ENCODE measurements at regions not wholly inside any gene's neighbourhood (a gene's known extent, or its start where the extent isn't known, plus 50 kb on each side); places are given as distances from the start of the nearest gene placed in this dataset.

- ChIA-PET CTCF (no interaction called here), POLR2A (no interaction called here)
- no peaks in the 10 kb centered on the region for H3K36me3 Mint-ChIP-seq (ENCODE audit: low read depth)
- H3K4me3 Mint-ChIP-seq: no peak overlapping the region
- intact Hi-C loops (cut with micrococcal nuclease): no loop called here
- no peaks in the 10 kb centered on the region for H3K27me3 Mint-ChIP-seq
- DNase-seq (no peak), ATAC-seq (ENCODE audit: low read depth) (no peak)
- no peaks in the 10 kb centered on the region for H3K9me3 Mint-ChIP-seq
- TF ChIP-seq CTCF (IDR thresholded peaks at IDR 0.05): no peak
- H3K4me1 Mint-ChIP-seq: no peaks in the 10 kb centered on the region
- no peak overlapping the region for H3K27ac Mint-ChIP-seq
These were observed 587.5 kb upstream of the ADGRL2 start for GRCh38 chr1:81213279-81213678.

GRCh38 chr1:81209461-81209860 is 591.3 kb upstream of the ADGRL2 start:
- no peak for TF ChIP-seq CTCF (IDR thresholded peaks at IDR 0.05)
- H3K4me3 Mint-ChIP-seq: no peak overlapping the region
- H3K36me3 Mint-ChIP-seq (ENCODE audit: low read depth): no peaks in the 10 kb centered on the region
- POLR2A ChIA-PET: no interaction called here
- ATAC-seq (ENCODE audit: low read depth) (no peak), DNase-seq (no peak)
- no peaks in the 10 kb centered on the region for H3K27me3 Mint-ChIP-seq
- CTCF ChIA-PET: interaction anchor here (0.6 to 0.7 kb wide), 2 partner anchors 15 to 401 kb away, joined by 3 read pairs; no protein-coding TSS in a partner anchor
- H3K27ac Mint-ChIP-seq: no peak overlapping the region
- no peaks in the 10 kb centered on the region for H3K9me3 Mint-ChIP-seq
- no peaks in the 10 kb centered on the region for H3K4me1 Mint-ChIP-seq
- intact Hi-C loops (cut with micrococcal nuclease): no loop called here

- Mint-ChIP-seq H3K27ac (no peak overlapping the region), H3K4me3 (no peak overlapping the region), H3K4me1 (no peaks in the 10 kb centered on the region), H3K27me3 (no peaks in the 10 kb centered on the region), H3K36me3 (ENCODE audit: low read depth) (no peaks in the 10 kb centered on the region), H3K9me3 (no peaks in the 10 kb centered on the region)
- no peak for TF ChIP-seq CTCF (IDR thresholded peaks at IDR 0.05)
- CTCF ChIA-PET: no interaction called here
- intact Hi-C loops (cut with micrococcal nuclease): no loop called here
- DNase-seq: no peak
- ATAC-seq (ENCODE audit: low read depth): no peak
- POLR2A ChIA-PET: no interaction called here
These were observed 592.3 kb upstream of the ADGRL2 start for GRCh38 chr1:81208441-81208840.

GRCh38 chr1:81205956-81206355 is 594.8 kb upstream of the ADGRL2 start:
- no peaks in the 10 kb centered on the region for H3K27me3 Mint-ChIP-seq
- no peaks in the 10 kb centered on the region for H3K36me3 Mint-ChIP-seq (ENCODE audit: low read depth)
- no peaks in the 10 kb centered on the region for H3K9me3 Mint-ChIP-seq
- ChIA-PET POLR2A (no interaction called here), CTCF (no interaction called here)
- ATAC-seq (ENCODE audit: low read depth): no peak
- no peak overlapping the region for H3K4me3 Mint-ChIP-seq
- DNase-seq: no peak
- intact Hi-C loops (cut with micrococcal nuclease): no loop called here
- H3K4me1 Mint-ChIP-seq: no peaks in the 10 kb centered on the region
- TF ChIP-seq CTCF (IDR thresholded peaks at IDR 0.05): no peak
- no peak overlapping the region for H3K27ac Mint-ChIP-seq

GRCh38 chr1:81201779-81202178 is 599.0 kb upstream of the ADGRL2 start:
- H3K27me3 Mint-ChIP-seq: no peaks in the 10 kb centered on the region
- ATAC-seq (ENCODE audit: low read depth) (no peak), DNase-seq (no peak)
- no peaks in the 10 kb centered on the region for H3K9me3 Mint-ChIP-seq
- no peaks in the 10 kb centered on the region for H3K4me1 Mint-ChIP-seq
- no peaks in the 10 kb centered on the region for H3K36me3 Mint-ChIP-seq (ENCODE audit: low read depth)
- intact Hi-C loops (cut with micrococcal nuclease): no loop called here
- no peak overlapping the region for H3K27ac Mint-ChIP-seq
- H3K4me3 Mint-ChIP-seq: no peak overlapping the region
- CTCF ChIA-PET: no interaction called here
- POLR2A ChIA-PET: no interaction called here
- no peak for TF ChIP-seq CTCF (IDR thresholded peaks at IDR 0.05)
